ENCODE measurements at regions not wholly inside any gene's neighbourhood (a gene's known extent, or its start where the extent isn't known, plus 50 kb on each side); places are given as distances from the start of the nearest gene placed in this dataset.

GRCh38 chr20:60467078-60467477 is 508.9 kb downstream of the CDH26 start:
- Histone ChIP-seq H3K27ac (ENCODE audit: low read length) (no peak overlapping the region), H3K9me3 (ENCODE audit: control insufficient read depth, low read length) (no peaks in the 10 kb centered on the region), H3K4me1 (ENCODE audit: control insufficient read depth, insufficient read depth, low read length) (no peaks in the 10 kb centered on the region), H3K4me3 (ENCODE audit: low read length) (no peak overlapping the region), H3K27me3 (ENCODE audit: control insufficient read depth, insufficient read depth) (no peaks in the 10 kb centered on the region)
- peak in 1 of 2 donors; percentile 45 for ATAC-seq
- 77% methylated on average over 2 of the region's 2 CpGs for WGBS
- intact Hi-C loops (cut with DNase I): no loop called here
- DNase-seq: no peak

DNA sequence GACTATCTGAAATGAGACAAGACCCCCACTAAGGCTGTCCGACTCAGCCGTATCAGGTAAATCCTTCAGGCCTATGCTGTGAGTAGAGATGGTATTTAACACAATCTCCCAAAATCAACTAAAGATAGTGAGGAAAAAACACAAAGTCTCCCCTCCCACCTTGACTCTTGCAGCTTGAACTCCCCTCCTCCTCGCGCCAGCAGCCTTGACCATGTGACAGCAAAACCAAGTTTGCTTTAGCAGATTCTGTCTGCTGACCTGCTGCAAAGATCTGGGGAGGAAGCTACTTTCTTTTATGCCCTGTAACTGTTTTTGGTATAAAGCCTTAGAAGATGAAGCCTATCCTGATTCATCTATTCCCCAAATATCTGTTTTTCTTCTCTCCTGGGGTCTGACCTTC is 509.5 kb downstream of the CDH26 start:
- intact Hi-C loops (cut with DNase I): no loop called here
- 80% methylated on average over 4 of the region's 4 CpGs for WGBS

GRCh38 chr20:60469829-60470228 is 511.6 kb downstream of the CDH26 start:
- intact Hi-C loops (cut with DNase I): no loop called here
- Histone ChIP-seq H3K9me3 (ENCODE audit: control insufficient read depth, low read length) (no peaks in the 10 kb centered on the region), H3K4me1 (ENCODE audit: control insufficient read depth, insufficient read depth, low read length) (no peaks in the 10 kb centered on the region), H3K27ac (ENCODE audit: low read length) (no peak overlapping the region), H3K27me3 (ENCODE audit: control insufficient read depth, insufficient read depth) (no peaks in the 10 kb centered on the region), H3K4me3 (ENCODE audit: low read length) (no peak overlapping the region)
- WGBS: 81% methylated on average over 5 of the region's 5 CpGs
- DNase-seq (no peak), ATAC-seq (no peak)

More for the DNA sequence above, 509.5 kb downstream of the CDH26 start:
- DNase-seq (no peak), ATAC-seq (no peak)
- no peaks in the 10 kb centered on the region for H3K9me3 ChIP-seq (ENCODE audit: control insufficient read depth, low read length)
- no peak overlapping the region for H3K4me3 ChIP-seq (ENCODE audit: low read length)
- H3K4me1 ChIP-seq (ENCODE audit: control insufficient read depth, insufficient read depth, low read length): no peaks in the 10 kb centered on the region
- H3K27ac ChIP-seq (ENCODE audit: low read length): no peak overlapping the region
- H3K27me3 ChIP-seq (ENCODE audit: control insufficient read depth, insufficient read depth): no peaks in the 10 kb centered on the region

DNA sequence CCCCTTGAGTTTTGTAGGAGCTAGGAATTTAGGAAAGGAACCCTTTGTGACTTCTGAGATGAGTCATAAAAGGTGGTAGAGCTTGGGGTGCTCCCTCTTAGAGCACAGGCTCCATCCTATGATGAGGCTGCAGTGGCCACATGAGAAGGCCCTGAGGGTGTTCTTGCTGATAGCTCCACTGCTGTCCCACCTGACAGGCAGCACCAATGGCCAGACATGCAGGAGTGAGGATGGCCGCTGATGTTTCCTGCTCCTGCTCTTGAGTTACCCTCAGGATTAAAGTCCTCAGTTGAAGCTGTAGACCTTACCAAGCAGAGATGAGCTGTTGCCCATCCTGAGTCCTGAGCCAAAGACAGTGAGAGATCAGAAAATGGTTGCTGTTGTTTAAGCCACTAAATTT is 512.1 kb downstream of the CDH26 start:
- DNase-seq (no peak), ATAC-seq (no peak)
- Histone ChIP-seq H3K9me3 (ENCODE audit: control insufficient read depth, low read length) (no peaks in the 10 kb centered on the region), H3K27ac (ENCODE audit: low read length) (no peak overlapping the region), H3K4me3 (ENCODE audit: low read length) (no peak overlapping the region), H3K27me3 (ENCODE audit: control insufficient read depth, insufficient read depth) (no peaks in the 10 kb centered on the region), H3K4me1 (ENCODE audit: control insufficient read depth, insufficient read depth, low read length) (no peaks in the 10 kb centered on the region)
- 89% methylated on average over 1 of the region's 1 CpG for WGBS
- intact Hi-C loops (cut with DNase I): no loop called here

DNA sequence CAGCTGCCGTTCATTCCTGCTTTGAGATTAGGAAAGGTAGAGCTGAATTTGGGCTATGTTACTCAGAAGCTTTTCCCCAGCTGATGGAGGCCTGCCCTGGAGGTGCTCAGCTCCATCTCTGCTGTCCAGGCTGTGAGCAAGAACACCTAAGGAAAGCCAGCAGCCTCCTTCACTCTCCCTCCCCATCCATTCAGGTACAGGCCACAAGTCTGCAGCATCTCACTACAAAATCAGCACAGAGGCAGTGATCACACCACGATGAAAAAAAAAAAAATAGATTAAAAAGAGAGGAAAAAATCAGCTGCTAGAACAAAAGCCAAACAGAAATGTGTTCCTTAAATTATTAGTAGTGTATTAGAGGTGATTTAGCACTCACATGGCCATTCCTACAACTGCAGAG is 515.0 kb downstream of the CDH26 start:
- no peak for ATAC-seq
- Histone ChIP-seq H3K9me3 (ENCODE audit: control insufficient read depth, low read length) (no peaks in the 10 kb centered on the region), H3K4me1 (ENCODE audit: control insufficient read depth, insufficient read depth, low read length) (no peaks in the 10 kb centered on the region), H3K27ac (ENCODE audit: low read length) (no peak overlapping the region), H3K27me3 (ENCODE audit: control insufficient read depth, insufficient read depth) (no peaks in the 10 kb centered on the region), H3K4me3 (ENCODE audit: low read length) (no peak overlapping the region)
- WGBS: 46% methylated on average over 2 of the region's 2 CpGs
- DNase-seq: no peak
- intact Hi-C loops (cut with DNase I): no loop called here

DNA sequence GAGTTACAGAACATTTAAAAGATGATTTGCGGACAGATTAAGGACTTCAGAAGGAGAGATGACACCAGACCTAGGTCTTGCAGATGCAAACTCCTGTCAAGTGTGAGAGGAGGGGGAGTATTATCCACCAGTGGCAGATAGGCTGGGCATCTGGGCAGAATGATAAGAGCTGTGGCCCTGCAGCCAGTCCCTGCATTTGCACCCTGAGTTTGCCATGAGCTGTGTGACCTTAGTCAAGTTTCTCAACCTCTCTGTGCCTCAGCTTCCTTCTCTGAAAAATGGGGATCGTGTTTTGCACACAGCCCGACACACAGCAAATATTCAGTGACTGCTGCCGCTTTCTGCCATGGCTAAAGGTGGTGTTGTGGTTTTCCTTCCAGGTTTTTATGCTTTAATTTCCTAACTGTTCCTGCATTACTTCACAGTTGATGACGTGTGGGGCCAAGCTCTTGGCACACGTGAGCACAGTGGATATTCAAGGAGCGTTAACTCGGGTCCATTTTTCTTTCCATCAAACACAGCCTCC is 516.2 kb downstream of the CDH26 start:
- Histone ChIP-seq H3K9me3 (ENCODE audit: control insufficient read depth, low read length) (no peaks in the 10 kb centered on the region), H3K4me1 (ENCODE audit: control insufficient read depth, insufficient read depth, low read length) (no peaks in the 10 kb centered on the region), H3K4me3 (ENCODE audit: low read length) (no peak overlapping the region), H3K27ac (ENCODE audit: low read length) (no peak overlapping the region), H3K27me3 (ENCODE audit: control insufficient read depth, insufficient read depth) (no peaks in the 10 kb centered on the region)
- DNase-seq: no peak
- intact Hi-C loops (cut with DNase I): no loop called here
- ATAC-seq: no peak
- 56% methylated on average over 8 of the region's 8 CpGs for WGBS

DNA sequence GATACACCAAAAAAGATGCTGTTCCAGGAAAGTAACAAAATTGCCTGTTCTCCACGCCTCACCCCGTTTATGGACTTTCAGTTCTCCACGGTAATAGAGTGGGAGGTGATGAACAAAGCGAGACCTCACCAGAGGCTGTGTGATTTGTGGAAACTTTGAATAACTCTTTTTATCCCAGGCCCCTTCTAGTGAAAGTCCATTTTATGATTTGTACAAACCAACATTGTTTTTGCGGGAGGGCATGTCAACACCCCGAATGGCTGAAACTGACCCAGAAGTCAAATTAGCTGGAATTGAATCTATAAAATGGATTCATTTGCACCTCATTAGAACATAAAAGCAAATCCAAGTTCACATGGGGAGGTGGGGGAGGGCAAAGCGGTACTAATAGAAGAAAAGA is 517.8 kb downstream of the CDH26 start:
- ATAC-seq (no peak), DNase-seq (no peak)
- WGBS: 77% methylated on average over 7 of the region's 7 CpGs
- Histone ChIP-seq H3K27ac (ENCODE audit: low read length) (no peak overlapping the region), H3K27me3 (ENCODE audit: control insufficient read depth, insufficient read depth) (no peaks in the 10 kb centered on the region), H3K4me3 (ENCODE audit: low read length) (no peak overlapping the region), H3K9me3 (ENCODE audit: control insufficient read depth, low read length) (no peaks in the 10 kb centered on the region), H3K4me1 (ENCODE audit: control insufficient read depth, insufficient read depth, low read length) (no peaks in the 10 kb centered on the region)
- intact Hi-C loops (cut with DNase I): no loop called here

- Histone ChIP-seq H3K9me3 (ENCODE audit: control insufficient read depth, low read length) (no peaks in the 10 kb centered on the region), H3K27ac (ENCODE audit: low read length) (no peak overlapping the region), H3K4me1 (ENCODE audit: control insufficient read depth, insufficient read depth, low read length) (no peaks in the 10 kb centered on the region), H3K27me3 (ENCODE audit: control insufficient read depth, insufficient read depth) (no peaks in the 10 kb centered on the region), H3K4me3 (ENCODE audit: low read length) (no peak overlapping the region)
- DNase-seq (peak in 1 of 3 donors; percentile 79), ATAC-seq (no peak)
- intact Hi-C loops (cut with DNase I): no loop called here
- 31% methylated on average over 11 of the region's 11 CpGs for WGBS
These were observed 519.7 kb downstream of the CDH26 start for GRCh38 chr20:60477958-60478357.

DNA sequence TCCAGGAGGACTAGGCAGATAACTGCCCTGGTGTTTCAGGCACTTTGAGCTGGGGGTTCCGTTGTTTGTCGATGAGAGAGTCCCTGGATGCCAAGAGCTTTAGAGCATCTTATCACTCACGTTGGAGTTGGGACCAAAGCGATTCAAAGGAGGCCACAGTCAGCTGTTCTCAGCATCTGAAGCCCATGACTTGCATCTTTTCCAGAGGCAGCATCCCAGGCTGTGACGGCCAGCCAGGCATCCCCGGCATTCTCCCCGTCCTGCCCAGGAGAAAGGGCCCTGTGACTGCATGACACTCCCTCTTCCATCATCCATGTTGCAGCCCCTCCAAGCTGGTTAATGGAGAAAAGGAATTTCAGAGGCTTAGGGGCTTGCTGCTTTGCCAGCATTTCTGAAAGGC is 520.3 kb downstream of the CDH26 start:
- WGBS: 68% methylated on average over 7 of the region's 7 CpGs
- Histone ChIP-seq H3K4me3 (ENCODE audit: low read length) (no peak overlapping the region), H3K9me3 (ENCODE audit: control insufficient read depth, low read length) (no peaks in the 10 kb centered on the region), H3K4me1 (ENCODE audit: control insufficient read depth, insufficient read depth, low read length) (no peaks in the 10 kb centered on the region), H3K27me3 (ENCODE audit: control insufficient read depth, insufficient read depth) (no peaks in the 10 kb centered on the region), H3K27ac (ENCODE audit: low read length) (no peak overlapping the region)
- DNase-seq (no peak), ATAC-seq (no peak)
- intact Hi-C loops (cut with DNase I): no loop called here

DNA sequence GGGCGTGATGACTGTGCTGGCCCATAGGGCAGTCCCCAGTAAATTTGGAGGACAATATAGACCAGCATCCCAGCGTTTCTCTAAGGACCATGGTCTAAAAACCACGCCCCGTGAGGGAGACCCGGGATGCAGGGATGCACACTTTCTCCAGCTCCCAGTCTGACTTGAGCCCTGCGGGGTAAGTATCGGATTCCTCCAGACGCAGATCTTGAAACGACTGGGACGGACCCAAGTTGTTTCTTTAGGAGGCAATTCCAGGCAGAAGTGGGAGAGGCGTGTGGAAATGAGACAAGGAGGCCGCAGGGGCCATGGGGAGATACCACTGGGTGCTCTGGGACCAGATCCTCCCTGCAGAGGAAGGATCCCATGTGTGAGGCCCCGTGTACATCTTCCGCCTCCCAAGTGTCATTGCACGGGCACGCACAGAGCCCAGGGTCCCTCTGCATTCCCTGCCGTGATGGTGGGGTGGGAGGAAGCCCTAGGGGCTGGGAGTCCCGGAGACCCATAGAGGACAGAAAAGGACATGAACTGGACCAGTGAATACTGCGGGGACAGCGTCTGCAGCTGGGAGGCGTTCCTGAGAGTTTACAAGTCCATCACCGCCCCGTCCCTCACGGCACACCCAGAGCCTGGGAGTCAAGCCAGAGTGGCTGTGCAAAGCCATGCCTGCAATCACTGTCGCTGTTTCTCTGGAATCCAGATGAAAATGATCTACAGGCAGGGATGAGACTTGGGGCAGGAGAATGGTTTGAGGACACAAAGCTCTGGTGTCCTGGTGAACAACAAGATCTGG is 522.9 kb downstream of the CDH26 start:
- H3K27me3 ChIP-seq (ENCODE audit: control insufficient read depth, insufficient read depth): no peaks in the 10 kb centered on the region
- intact Hi-C loops (cut with DNase I): no loop called here
- peaks cover 2% of the 10 kb centered on the region for H3K4me1 ChIP-seq (ENCODE audit: control insufficient read depth, insufficient read depth, low read length)
- 68% methylated on average over 25 of the region's 25 CpGs for WGBS
- ATAC-seq (peak; percentile 37 to 46), DNase-seq (peak in 2 of 3 donors; percentile 76 to 78)
- no peaks in the 10 kb centered on the region for H3K9me3 ChIP-seq (ENCODE audit: control insufficient read depth, low read length)
- no peak overlapping the region for H3K27ac ChIP-seq (ENCODE audit: low read length)
- no peak overlapping the region for H3K4me3 ChIP-seq (ENCODE audit: low read length)

GRCh38 chr20:60481743-60482133 is 523.5 kb downstream of the CDH26 start:
- 66% methylated on average over 7 of the region's 7 CpGs for WGBS
- Histone ChIP-seq H3K4me3 (ENCODE audit: low read length) (no peak overlapping the region), H3K9me3 (ENCODE audit: control insufficient read depth, low read length) (no peaks in the 10 kb centered on the region), H3K4me1 (ENCODE audit: control insufficient read depth, insufficient read depth, low read length) (peaks cover 2% of the 10 kb centered on the region), H3K27me3 (ENCODE audit: control insufficient read depth, insufficient read depth) (no peaks in the 10 kb centered on the region), H3K27ac (ENCODE audit: low read length) (no peak overlapping the region)
- intact Hi-C loops (cut with DNase I): no loop called here
- DNase-seq (no peak), ATAC-seq (no peak)

All from right cardiac atrium (tissue), 5 donors.